ENCODE measurements at regions not wholly inside any gene's neighbourhood (a gene's known extent, or its start where the extent isn't known, plus 50 kb on each side); places are given as distances from the start of the nearest gene placed in this dataset.

DNA sequence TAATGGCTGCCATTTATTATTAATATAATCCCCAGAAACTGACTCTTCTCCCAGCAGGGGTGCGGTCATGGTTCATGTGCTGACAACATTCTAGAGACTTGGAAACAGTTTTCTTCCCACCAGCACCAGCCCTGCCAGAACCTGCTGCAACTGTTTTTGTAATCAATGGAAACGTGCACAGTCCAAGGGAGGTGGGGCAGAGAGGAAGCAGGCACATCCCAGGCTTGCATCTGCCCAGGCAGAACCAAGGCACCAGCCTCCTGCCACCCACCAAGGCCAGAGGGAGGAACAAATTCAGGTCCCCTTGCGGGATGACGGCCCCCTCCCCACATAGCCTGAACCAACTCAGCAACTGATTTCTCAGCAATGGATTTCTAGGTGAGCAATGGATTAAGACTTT is 119.0 kb downstream of the OAT start:
- Mint-ChIP-seq H3K36me3 (no peaks in the 10 kb centered on the region), H3K27me3 (no peaks in the 10 kb centered on the region), H3K27ac (no peak overlapping the region), H3K4me3 (no peak overlapping the region), H3K4me1 (peaks cover 0 to 2% (median 0%) of the 10 kb centered on the region in 4 donors), H3K9me3 (peaks cover 0 to 7% (median 0%) of the 10 kb centered on the region in 7 donors)
- Histone ChIP-seq H3K4me3 (ENCODE audit: low read depth, low read length) (no peak overlapping the region), H3K27me3 (ENCODE audit: control insufficient read depth, insufficient read depth, low read length) (no peaks in the 10 kb centered on the region), H3K9me3 (ENCODE audit: control insufficient read depth in 2 of 2, low read length in 2 of 2) (no peaks in the 10 kb centered on the region), H3K27ac (ENCODE audit: insufficient read depth, low read length, poor library complexity, severe bottlenecking) (no peak overlapping the region), H3K4me1 (ENCODE audit: control insufficient read depth, insufficient read depth, low read length, poor library complexity, severe bottlenecking) (no peaks in the 10 kb centered on the region), H3K36me3 (ENCODE audit: control insufficient read depth, insufficient read depth, low read length) (no peaks in the 10 kb centered on the region)
- ATAC-seq (ENCODE audit: low read depth in 2 of 2) (no peak), DNase-seq (no peak)

DNA sequence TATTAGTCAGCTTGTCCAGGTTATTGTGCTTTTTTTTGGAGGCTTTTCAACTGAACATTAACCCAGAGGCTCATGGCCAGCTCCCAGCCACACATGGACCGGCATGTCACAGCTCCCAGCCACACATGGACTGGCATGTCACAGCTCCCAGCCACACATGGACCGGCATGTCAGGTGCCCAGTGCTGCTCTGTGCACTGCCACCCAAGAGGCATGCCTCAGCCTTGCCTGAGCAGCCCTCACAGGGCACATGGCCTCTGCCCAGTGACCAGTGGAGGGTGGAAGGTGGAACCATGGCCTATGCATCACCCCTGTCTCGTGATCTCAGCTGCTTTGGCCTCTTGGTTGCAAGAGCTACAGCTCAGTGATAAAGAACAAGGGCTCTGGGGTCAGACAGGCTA is 119.8 kb downstream of the OAT start:
- peaks cover 0 to 7% (median 0%) of the 10 kb centered on the region in 7 donors for H3K9me3 Mint-ChIP-seq
- no peaks in the 10 kb centered on the region for H3K36me3 Mint-ChIP-seq
- no peaks in the 10 kb centered on the region for H3K27me3 ChIP-seq (ENCODE audit: control insufficient read depth, insufficient read depth, low read length)
- H3K27me3 Mint-ChIP-seq: no peaks in the 10 kb centered on the region
- H3K4me3 Mint-ChIP-seq: no peak overlapping the region
- no peaks in the 10 kb centered on the region for H3K36me3 ChIP-seq (ENCODE audit: control insufficient read depth, insufficient read depth, low read length)
- no peaks in the 10 kb centered on the region for H3K9me3 ChIP-seq (ENCODE audit: control insufficient read depth in 2 of 2, low read length in 2 of 2)
- ATAC-seq (ENCODE audit: low read depth in 2 of 2) (no peak), DNase-seq (no peak)
- H3K27ac ChIP-seq (ENCODE audit: insufficient read depth, low read length, poor library complexity, severe bottlenecking): no peak overlapping the region
- H3K4me3 ChIP-seq (ENCODE audit: low read depth, low read length): no peak overlapping the region
- H3K27ac Mint-ChIP-seq: no peak overlapping the region
- no peaks in the 10 kb centered on the region for H3K4me1 ChIP-seq (ENCODE audit: control insufficient read depth, insufficient read depth, low read length, poor library complexity, severe bottlenecking)
- peaks cover 0 to 2% (median 0%) of the 10 kb centered on the region in 4 donors for H3K4me1 Mint-ChIP-seq

DNA sequence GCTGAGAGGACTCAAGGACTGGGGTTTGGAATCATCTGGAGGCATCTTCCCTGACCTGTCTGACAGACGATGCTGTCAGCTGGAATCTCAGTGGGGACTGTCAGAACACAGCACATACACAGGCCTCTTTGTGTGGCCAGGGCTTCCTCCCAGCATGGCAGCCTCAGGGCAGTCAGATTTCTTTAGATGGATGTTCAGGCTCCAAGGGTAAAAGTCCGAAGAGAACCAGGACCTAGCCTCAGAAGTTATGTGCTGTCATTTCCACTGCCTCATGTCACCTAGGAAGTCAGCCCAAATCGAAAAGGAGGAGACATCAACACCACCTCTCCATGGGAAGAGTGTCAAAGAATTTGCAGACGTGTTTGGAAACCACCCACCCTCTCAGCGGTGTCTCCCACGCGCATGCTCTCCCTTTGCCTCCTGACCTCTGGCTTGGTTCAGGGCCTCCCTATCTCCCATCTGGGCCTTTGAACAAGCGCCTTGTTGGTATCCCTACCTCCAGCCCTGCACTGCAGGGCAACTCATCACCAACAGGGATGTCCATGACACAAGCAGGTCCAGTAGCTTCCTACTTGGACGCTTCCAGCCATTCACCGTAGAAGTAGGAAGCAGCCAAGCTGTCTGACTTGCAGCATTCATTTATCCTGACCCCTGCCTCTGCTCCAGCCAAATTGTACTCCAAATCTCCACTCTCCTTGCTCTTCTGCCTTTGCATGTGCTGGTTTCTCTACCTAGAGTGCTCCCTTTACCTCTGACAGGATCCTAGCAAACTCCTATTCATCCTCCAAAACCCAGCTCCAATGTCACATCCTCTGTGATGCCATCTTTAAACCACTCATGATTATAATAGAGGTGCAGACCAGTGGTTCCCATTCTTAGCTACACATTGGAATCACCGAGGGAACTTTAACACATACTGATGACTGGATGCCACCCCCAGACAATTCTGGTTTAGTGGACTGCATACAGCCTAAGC is 121.6 kb downstream of the OAT start:
- Mint-ChIP-seq H3K27ac (no peak overlapping the region), H3K4me3 (no peak overlapping the region)
- no peak overlapping the region for H3K27ac ChIP-seq (ENCODE audit: insufficient read depth, low read length, poor library complexity, severe bottlenecking)

DNA sequence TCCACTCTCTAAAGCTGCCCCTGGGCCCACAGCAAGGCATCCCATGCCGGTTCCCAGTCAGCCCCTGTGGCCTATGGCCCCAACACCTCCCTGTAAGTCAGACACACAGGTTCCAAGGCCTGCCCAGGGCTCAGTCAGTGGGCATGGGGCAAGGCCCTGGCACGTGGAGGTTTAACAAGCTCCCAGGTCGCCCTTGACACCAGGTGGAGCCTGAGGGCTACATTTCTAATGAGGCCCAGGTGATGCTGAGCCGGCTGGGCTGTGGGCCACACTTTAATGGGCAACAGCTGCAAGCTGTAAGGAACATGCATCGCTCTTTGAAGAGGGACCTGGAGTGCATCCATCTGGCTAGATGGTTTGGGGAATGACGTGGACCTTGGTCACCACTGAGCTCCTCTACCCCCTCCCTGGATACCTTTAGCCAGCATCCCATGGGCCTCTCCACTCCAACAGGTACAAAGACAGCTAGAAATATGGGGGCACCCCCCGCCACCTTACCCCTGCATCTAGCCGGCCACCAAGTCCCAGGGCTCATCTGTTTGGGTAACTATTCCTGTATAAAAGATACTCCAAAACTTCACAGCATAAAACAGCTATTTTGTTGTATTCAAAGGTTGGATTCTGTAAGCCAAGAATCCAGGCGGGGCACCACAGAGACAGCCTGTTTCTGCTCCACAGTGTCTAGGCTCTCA is 122.5 kb downstream of the OAT start:
- Mint-ChIP-seq H3K9me3 (peaks cover 0 to 7% (median 0%) of the 10 kb centered on the region in 7 donors), H3K27ac (no peak overlapping the region), H3K4me1 (peaks cover 0 to 2% (median 0%) of the 10 kb centered on the region in 4 donors), H3K27me3 (no peaks in the 10 kb centered on the region), H3K4me3 (no peak overlapping the region), H3K36me3 (no peaks in the 10 kb centered on the region)
- Histone ChIP-seq H3K9me3 (ENCODE audit: control insufficient read depth in 2 of 2, low read length in 2 of 2) (no peaks in the 10 kb centered on the region), H3K27ac (ENCODE audit: insufficient read depth, low read length, poor library complexity, severe bottlenecking) (no peak overlapping the region), H3K36me3 (ENCODE audit: control insufficient read depth, insufficient read depth, low read length) (no peaks in the 10 kb centered on the region), H3K27me3 (ENCODE audit: control insufficient read depth, insufficient read depth, low read length) (no peaks in the 10 kb centered on the region), H3K4me3 (ENCODE audit: low read depth, low read length) (no peak overlapping the region), H3K4me1 (ENCODE audit: control insufficient read depth, insufficient read depth, low read length, poor library complexity, severe bottlenecking) (no peaks in the 10 kb centered on the region)
- no peak for DNase-seq
- ATAC-seq (ENCODE audit: low read depth in 2 of 2): no peak

More for the DNA sequence above, 121.6 kb downstream of the OAT start:
- H3K27me3 Mint-ChIP-seq: no peaks in the 10 kb centered on the region
- peak in 1 of 3 donors; percentile 0 for DNase-seq
- no peaks in the 10 kb centered on the region for H3K4me1 ChIP-seq (ENCODE audit: control insufficient read depth, insufficient read depth, low read length, poor library complexity, severe bottlenecking)
- H3K4me3 ChIP-seq (ENCODE audit: low read depth, low read length): no peak overlapping the region
- no peaks in the 10 kb centered on the region for H3K36me3 ChIP-seq (ENCODE audit: control insufficient read depth, insufficient read depth, low read length)
- ATAC-seq (ENCODE audit: low read depth in 2 of 2): no peak
- no peaks in the 10 kb centered on the region for H3K36me3 Mint-ChIP-seq
- peaks cover 0 to 2% (median 0%) of the 10 kb centered on the region in 4 donors for H3K4me1 Mint-ChIP-seq
- H3K9me3 ChIP-seq (ENCODE audit: control insufficient read depth in 2 of 2, low read length in 2 of 2): no peaks in the 10 kb centered on the region
- no peaks in the 10 kb centered on the region for H3K27me3 ChIP-seq (ENCODE audit: control insufficient read depth, insufficient read depth, low read length)
- H3K9me3 Mint-ChIP-seq: peaks cover 0 to 7% (median 0%) of the 10 kb centered on the region in 7 donors

DNA sequence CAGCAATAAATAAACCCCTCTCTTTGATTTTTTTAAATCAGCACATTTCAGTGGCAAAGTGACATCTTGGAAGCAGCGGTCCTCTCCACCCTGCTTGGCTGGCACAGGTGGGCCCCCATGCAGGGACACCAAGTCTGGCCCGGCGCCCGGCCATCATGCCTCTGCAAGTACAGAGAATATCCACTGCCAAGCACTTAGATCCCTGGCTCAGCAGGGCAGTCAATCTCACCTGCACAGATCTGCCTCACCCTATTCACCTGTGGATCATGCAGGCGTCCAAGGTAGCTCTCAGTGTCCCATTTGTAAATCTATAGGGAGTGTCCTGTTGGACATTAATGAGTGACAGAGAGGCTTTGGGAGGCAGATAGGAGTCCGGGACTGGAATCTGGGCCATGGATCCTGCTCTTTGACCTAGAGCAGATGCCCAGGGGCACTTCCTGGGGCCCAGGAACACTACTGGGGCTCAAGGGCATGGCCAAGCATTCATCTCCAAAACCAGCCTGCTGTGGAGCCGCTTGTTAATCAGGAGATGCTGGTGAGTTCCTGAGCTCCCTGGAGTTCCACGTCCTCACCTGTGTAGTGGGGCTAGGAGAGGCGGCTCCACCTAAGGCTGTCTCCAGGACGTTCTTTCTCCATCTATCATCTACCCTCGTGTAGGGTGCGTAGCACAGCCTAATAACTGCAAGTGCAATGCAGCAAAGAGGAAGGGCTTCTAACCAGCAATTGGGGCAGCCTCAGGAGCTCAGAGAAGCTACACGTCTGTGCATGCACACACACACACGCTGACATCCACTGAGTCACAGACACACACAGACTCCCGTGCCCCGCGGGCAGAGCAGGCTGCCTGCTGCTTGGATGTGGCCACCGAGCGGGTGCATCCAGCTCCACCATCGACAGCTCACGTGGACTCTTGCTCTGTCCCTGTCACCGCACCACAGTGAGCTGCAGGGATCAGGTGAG is 123.6 kb downstream of the OAT start:
- ATAC-seq (ENCODE audit: low read depth in 2 of 2) (no peak), DNase-seq (no peak)
- H3K9me3 ChIP-seq (ENCODE audit: control insufficient read depth in 2 of 2, low read length in 2 of 2): no peaks in the 10 kb centered on the region
- no peaks in the 10 kb centered on the region for H3K4me1 ChIP-seq (ENCODE audit: control insufficient read depth, insufficient read depth, low read length, poor library complexity, severe bottlenecking)
- Mint-ChIP-seq H3K27ac (no peak overlapping the region), H3K27me3 (no peaks in the 10 kb centered on the region), H3K4me1 (peaks cover 0 to 2% (median 0%) of the 10 kb centered on the region in 4 donors), H3K36me3 (no peaks in the 10 kb centered on the region), H3K9me3 (peaks cover 0 to 1% (median 0%) of the 10 kb centered on the region in 7 donors), H3K4me3 (no peak overlapping the region)
- H3K27me3 ChIP-seq (ENCODE audit: control insufficient read depth, insufficient read depth, low read length): no peaks in the 10 kb centered on the region
- H3K36me3 ChIP-seq (ENCODE audit: control insufficient read depth, insufficient read depth, low read length): no peaks in the 10 kb centered on the region
- no peak overlapping the region for H3K27ac ChIP-seq (ENCODE audit: insufficient read depth, low read length, poor library complexity, severe bottlenecking)
- H3K4me3 ChIP-seq (ENCODE audit: low read depth, low read length): no peak overlapping the region

DNA sequence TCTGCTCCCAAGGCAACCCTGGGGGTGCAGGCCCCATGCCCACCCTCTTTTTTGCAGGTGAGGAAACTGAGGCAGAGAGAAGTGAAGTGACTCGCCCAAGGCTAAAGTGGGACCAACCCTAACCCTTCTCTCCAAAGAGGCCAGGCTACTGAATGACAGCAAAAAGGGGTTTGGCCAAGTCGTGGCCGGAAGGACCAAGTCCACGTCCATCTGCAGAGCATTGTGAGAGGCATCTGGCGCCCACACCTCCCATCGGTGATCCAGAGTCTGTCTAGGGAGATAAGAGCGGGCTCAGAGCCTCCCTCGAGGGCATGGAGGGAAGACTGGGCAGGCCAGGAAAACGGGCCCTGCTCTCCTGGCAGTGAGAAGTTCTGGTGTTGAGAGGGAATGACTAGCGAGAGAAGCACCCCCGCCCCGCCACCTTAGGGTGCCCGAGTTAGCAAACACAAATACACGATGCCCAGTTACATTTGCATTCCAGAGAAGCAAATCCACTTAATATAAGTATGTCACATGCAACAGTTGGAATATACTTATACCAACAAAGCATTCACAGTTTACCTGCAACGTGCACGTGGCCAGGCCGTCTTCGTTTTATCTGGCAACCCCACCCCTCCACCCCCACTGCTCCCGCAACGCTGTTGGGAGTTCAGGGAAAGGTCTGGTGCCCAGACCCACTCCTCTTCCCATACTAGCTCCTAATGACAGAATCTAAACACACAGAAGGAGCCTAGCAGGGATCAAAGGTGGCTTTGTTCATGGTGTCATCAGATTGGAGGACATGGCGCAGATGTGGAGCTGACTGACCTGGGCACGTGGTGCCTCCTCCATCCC is 124.9 kb downstream of the OAT start:
- H3K4me1 ChIP-seq (ENCODE audit: control insufficient read depth, insufficient read depth, low read length, poor library complexity, severe bottlenecking): no peaks in the 10 kb centered on the region
- no peaks in the 10 kb centered on the region for H3K27me3 ChIP-seq (ENCODE audit: control insufficient read depth, insufficient read depth, low read length)
- ATAC-seq (ENCODE audit: low read depth in 2 of 2) (no peak), DNase-seq (no peak)
- H3K27ac Mint-ChIP-seq: no peak overlapping the region
- no peaks in the 10 kb centered on the region for H3K9me3 ChIP-seq (ENCODE audit: control insufficient read depth in 2 of 2, low read length in 2 of 2)
- no peaks in the 10 kb centered on the region for H3K36me3 ChIP-seq (ENCODE audit: control insufficient read depth, insufficient read depth, low read length)
- H3K4me3 ChIP-seq (ENCODE audit: low read depth, low read length): no peak overlapping the region
- no peak overlapping the region for H3K4me3 Mint-ChIP-seq
- H3K27ac ChIP-seq (ENCODE audit: insufficient read depth, low read length, poor library complexity, severe bottlenecking): no peak overlapping the region
- H3K4me1 Mint-ChIP-seq: peaks cover 0 to 2% (median 0%) of the 10 kb centered on the region in 4 donors
- H3K9me3 Mint-ChIP-seq: peaks cover 0 to 1% (median 0%) of the 10 kb centered on the region in 7 donors
- no peaks in the 10 kb centered on the region for H3K36me3 Mint-ChIP-seq
- H3K27me3 Mint-ChIP-seq: no peaks in the 10 kb centered on the region

All from CD4-positive, CD25-positive, alpha-beta regulatory T cell (primary cell).